ENCODE measurements at regions not wholly inside any gene's neighbourhood (a gene's known extent, or its start where the extent isn't known, plus 50 kb on each side); places are given as distances from the start of the nearest gene placed in this dataset.

GRCh38 chr10:4361581-4361980 is 464.4 kb upstream of the AKR1E2 start:
- TF ChIP-seq EZH2phosphoT487 (conservative IDR thresholded peaks at IDR 0.05; ENCODE audit: low read length) (no peak), CTCF (IDR thresholded peaks at IDR 0.05; ENCODE audit: insufficient read depth, low read length, poor library complexity, severe bottlenecking) (no peak)
